RWPE2 (cell line): ENCODE measurements at regions not wholly inside any gene's neighbourhood (a gene's known extent, or its start where the extent isn't known, plus 50 kb on each side); places are given as distances from the start of the nearest gene placed in this dataset.

Experiments used
- ATAC-seq: fragments of 200-7000 bp; cut with Tn5 transposase; 3 replicates; pipeline ENCODE4 v1.9.1; 2021; ENCODE audit warnings: low read depth
- DNase-seq: peaks from one replicate; pipeline ENCODE4 v3.0.0-alpha.2; 2020; ENCODE audit warnings: low spot score
- H3K27ac ChIP-seq: fragments of 450-650 bp; 2 replicates; pipeline ENCODE4 v1.5.1; 2017; ENCODE audit warnings: mild to moderate bottlenecking; ENCODE audit not compliant: poor library complexity, severe bottlenecking
- H3K27me3 ChIP-seq: fragments of 250-450 bp; sonication (Bioruptor Pico); 2 replicates; pipeline ENCODE4 v1.5.1; 2021; ENCODE audit warnings: mild to moderate bottlenecking, moderate library complexity; ENCODE audit not compliant: insufficient read depth, poor library complexity, severe bottlenecking
- H3K36me3 ChIP-seq: fragments of 250-450 bp; sonication (Bioruptor Pico); 2 replicates; pipeline ENCODE4 v1.5.1; 2020; ENCODE audit warnings: low read depth, mild to moderate bottlenecking, moderate library complexity
- H3K4me1 ChIP-seq: fragments of 250-450 bp; sonication (Bioruptor Pico); 2 replicates; pipeline ENCODE4 v1.5.1; 2021; ENCODE audit warnings: mild to moderate bottlenecking, moderate library complexity; ENCODE audit not compliant: insufficient read depth, poor library complexity, severe bottlenecking
- H3K4me3 ChIP-seq: fragments of 250-450 bp; sonication (Bioruptor Pico); 2 replicates; pipeline ENCODE4 v1.5.1; 2021; ENCODE audit warnings: mild to moderate bottlenecking, moderate library complexity; ENCODE audit not compliant: severe bottlenecking
- H3K9me3 ChIP-seq: fragments of 250-450 bp; sonication (Bioruptor Pico); 2 replicates; pipeline ENCODE4 v1.5.1; 2021; ENCODE audit warnings: mild to moderate bottlenecking, moderate library complexity; ENCODE audit not compliant: severe bottlenecking
- CTCF ChIP-seq: fragments of 450-650 bp; IDR thresholded peaks from one replicate; pipeline ENCODE4 v1.5.1; 2017; ENCODE audit warnings: mild to moderate bottlenecking, moderate library complexity; ENCODE audit not compliant: poor library complexity, severe bottlenecking

GRCh38 chr17:33970279-33970678, 284.8 kb upstream of the CCL2 start:
- Histone ChIP-seq H3K27me3 (no peaks in the 10 kb centered on the region), H3K4me1 (no peaks in the 10 kb centered on the region), H3K27ac (no peak overlapping the region), H3K36me3 (no peaks in the 10 kb centered on the region), H3K4me3 (no peak overlapping the region), H3K9me3 (no peaks in the 10 kb centered on the region)
- DNase-seq = no peak
- ATAC-seq = no peak
- TF ChIP-seq CTCF = no peak

DNA sequence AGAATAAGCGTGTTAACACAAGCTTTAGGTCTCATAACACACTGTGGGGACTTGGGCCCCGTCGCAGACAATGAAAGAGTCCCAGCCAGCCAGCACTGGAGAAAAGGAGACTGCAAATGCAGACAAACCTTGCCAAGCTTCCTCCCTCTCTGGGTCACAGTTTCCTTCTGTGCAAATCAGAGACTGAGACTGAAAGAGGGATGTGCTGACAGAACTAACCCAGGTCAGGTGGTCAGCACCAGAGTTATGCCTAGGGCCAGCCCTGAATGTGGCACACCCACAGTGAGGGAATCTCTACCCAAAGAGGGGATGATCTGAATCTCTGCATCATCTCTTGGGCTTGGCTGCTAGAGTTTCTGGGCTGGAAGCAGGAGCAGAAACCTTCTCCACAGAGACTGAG, 282.3 kb upstream of the CCL2 start:
- H3K9me3 ChIP-seq = no peaks in the 10 kb centered on the region
- H3K36me3 ChIP-seq = no peaks in the 10 kb centered on the region
- ATAC-seq (no peak), DNase-seq (no peak)
- H3K4me3 ChIP-seq = no peak overlapping the region
- no peaks in the 10 kb centered on the region for H3K4me1 ChIP-seq
- no peak overlapping the region for H3K27ac ChIP-seq
- H3K27me3 ChIP-seq = no peaks in the 10 kb centered on the region
- no peak for TF ChIP-seq CTCF

DNA sequence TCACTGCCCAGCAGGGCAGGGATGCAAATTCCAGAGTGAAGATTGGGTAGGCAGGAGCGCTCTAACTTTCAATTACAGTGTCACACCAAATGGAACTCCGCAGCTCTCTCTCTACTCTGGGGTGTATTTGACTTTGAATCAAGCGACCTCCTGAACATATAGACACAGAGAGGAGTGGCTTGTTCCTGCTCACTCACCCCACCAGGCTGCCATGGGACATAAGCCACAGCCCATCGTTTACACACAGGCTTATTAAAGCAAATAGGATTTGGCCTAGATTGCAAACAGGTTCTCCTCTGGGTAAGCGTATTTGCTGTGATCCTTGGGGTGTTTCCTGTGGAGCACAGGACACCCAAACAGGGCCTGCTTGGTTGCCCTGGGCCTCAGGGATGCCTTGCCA, 281.6 kb upstream of the CCL2 start:
- H3K4me1 ChIP-seq = no peaks in the 10 kb centered on the region
- no peaks in the 10 kb centered on the region for H3K36me3 ChIP-seq
- no peak overlapping the region for H3K4me3 ChIP-seq
- H3K9me3 ChIP-seq = no peaks in the 10 kb centered on the region
- DNase-seq (no peak), ATAC-seq (no peak)
- no peak for TF ChIP-seq CTCF
- no peaks in the 10 kb centered on the region for H3K27me3 ChIP-seq
- H3K27ac ChIP-seq = no peak overlapping the region

GRCh38 chr17:33974276-33974675, 280.8 kb upstream of the CCL2 start:
- DNase-seq = no peak

DNA sequence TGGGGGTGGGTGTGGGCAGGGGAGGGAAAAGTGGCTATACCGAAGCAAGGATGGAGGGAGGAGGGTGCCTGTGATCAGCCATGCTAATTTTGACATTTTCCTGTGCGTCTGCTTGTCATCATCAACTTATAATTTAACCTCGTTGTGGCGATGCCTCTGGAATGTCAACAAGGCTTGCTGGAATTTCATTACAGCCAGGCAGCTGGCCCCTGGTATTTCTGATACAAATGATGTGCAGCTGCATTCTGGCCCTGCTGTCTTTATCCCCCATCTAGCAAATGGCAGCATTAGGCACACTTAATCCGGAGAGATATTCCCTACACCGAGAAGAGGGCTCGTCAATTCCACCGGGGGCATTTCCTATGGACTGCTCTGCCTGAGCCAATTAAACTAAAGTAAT, 278.3 kb upstream of the CCL2 start:
- H3K4me3 ChIP-seq = no peak overlapping the region
- TF ChIP-seq CTCF = no peak
- no peak for DNase-seq
- no peaks in the 10 kb centered on the region for H3K4me1 ChIP-seq
- no peaks in the 10 kb centered on the region for H3K27me3 ChIP-seq
- ATAC-seq = no peak
- no peaks in the 10 kb centered on the region for H3K36me3 ChIP-seq
- no peak overlapping the region for H3K27ac ChIP-seq
- H3K9me3 ChIP-seq = no peaks in the 10 kb centered on the region

More at GRCh38 chr17:33974276-33974675, 280.8 kb upstream of the CCL2 start:
- H3K27ac ChIP-seq = no peak overlapping the region
- no peaks in the 10 kb centered on the region for H3K27me3 ChIP-seq
- no peak overlapping the region for H3K4me3 ChIP-seq
- TF ChIP-seq CTCF = no peak
- no peaks in the 10 kb centered on the region for H3K36me3 ChIP-seq
- no peak for ATAC-seq
- no peaks in the 10 kb centered on the region for H3K9me3 ChIP-seq
- H3K4me1 ChIP-seq = no peaks in the 10 kb centered on the region
